ENCODE measurements at regions not wholly inside any gene's neighbourhood (a gene's known extent, or its start where the extent isn't known, plus 50 kb on each side); places are given as distances from the start of the nearest gene placed in this dataset.

- no peak for FAIRE-seq
- TF ChIP-seq CTCF (IDR thresholded peaks at IDR 0.05; ENCODE audit: extremely low read depth in 1 of 2, insufficient read depth in 1 of 2, low read depth in 1 of 2, low read length in 2 of 2) (no peak), EZH2 (IDR thresholded peaks at IDR 0.05; ENCODE audit: borderline replicate concordance, low read depth, low read length, severe bottlenecking) (no peak), POLR2A (IDR thresholded peaks at IDR 0.05; ENCODE audit: low read depth, low read length) (no peak), MYC (IDR thresholded peaks at IDR 0.05; ENCODE audit: low read depth, low read length) (no peak), JUN (IDR thresholded peaks at IDR 0.05; ENCODE audit: borderline replicate concordance, insufficient read depth, insufficient read length, low read depth) (no peak), FOS (IDR thresholded peaks at IDR 0.05; ENCODE audit: borderline replicate concordance, insufficient read depth, low read length) (no peak), POLR2AphosphoS5 (IDR thresholded peaks at IDR 0.05; ENCODE audit: insufficient read depth, low read depth, low read length) (no peak), GATA2 (IDR thresholded peaks at IDR 0.05; ENCODE audit: insufficient read depth, insufficient read length, low read depth, low read length) (no peak), MAX (IDR thresholded peaks at IDR 0.05; ENCODE audit: insufficient read depth, insufficient read length) (no peak)
- H2AFZ ChIP-seq (ENCODE audit: low read depth, low read length), result no peak overlapping the region
- H3K27ac ChIP-seq (ENCODE audit: insufficient read depth, low read depth, low read length), result no peak overlapping the region
- no peak overlapping the region for H3K9ac ChIP-seq (replicated peaks; ENCODE audit: extremely low read depth, insufficient read depth, low read length)
- ChIA-PET POLR2A (no interaction called here), CTCF (interaction anchor here (1.2 kb wide), 1 partner anchor 10 kb away, joined by 3 read pairs; no protein-coding TSS in a partner anchor)
- H3K4me2 ChIP-seq (ENCODE audit: insufficient read depth, low read length), result no peak overlapping the region
- dilution Hi-C loops (cut with MboI; ENCODE audit: extremely low pct_ligation_motif_present, low sequenced_read_pairs), result no loop called here
- no peak for DNase-seq (ENCODE audit: low read depth, low spot score)
- no peaks in the 10 kb centered on the region for H3K9me1 ChIP-seq (replicated peaks; ENCODE audit: control insufficient read depth, extremely low read depth, insufficient read depth, low read length)
- H3K79me2 ChIP-seq (ENCODE audit: control insufficient read depth, insufficient read depth, low read length), result no peaks in the 10 kb centered on the region
- H3K4me3 ChIP-seq (replicated peaks in 1 of 3; ENCODE audit: insufficient read depth in 1 of 3, low read depth in 1 of 3, low read length in 3 of 3), result no peak overlapping the region
- no peaks in the 10 kb centered on the region for H3K36me3 ChIP-seq (ENCODE audit: control insufficient read depth in 2 of 2, extremely low read depth in 1 of 2, insufficient read depth in 2 of 2, low read length in 2 of 2)
- intact Hi-C loops (cut with micrococcal nuclease), result no loop called here
- H3K4me1 ChIP-seq (ENCODE audit: control insufficient read depth, extremely low read depth, insufficient read depth, low read length), result no peaks in the 10 kb centered on the region
- no peaks in the 10 kb centered on the region for H4K20me1 ChIP-seq (replicated peaks; ENCODE audit: control insufficient read depth, extremely low read depth, insufficient read depth, low read length)
- no peaks in the 10 kb centered on the region for H3K9me3 ChIP-seq (replicated peaks; ENCODE audit: control insufficient read depth, insufficient read depth, low read length)
- BruUV-seq (replicated peaks), result no TSS peak
- H3K27me3 ChIP-seq (ENCODE audit: control insufficient read depth in 2 of 2, insufficient read depth in 2 of 2, low read length in 2 of 2), result no peaks in the 10 kb centered on the region
Observed at GRCh38 chr14:71585361-71585760, 346.9 kb upstream of the RGS6 start.
